ENCODE measurements at regions not wholly inside any gene's neighbourhood (a gene's known extent, or its start where the extent isn't known, plus 50 kb on each side); places are given as distances from the start of the nearest gene placed in this dataset.

DNA sequence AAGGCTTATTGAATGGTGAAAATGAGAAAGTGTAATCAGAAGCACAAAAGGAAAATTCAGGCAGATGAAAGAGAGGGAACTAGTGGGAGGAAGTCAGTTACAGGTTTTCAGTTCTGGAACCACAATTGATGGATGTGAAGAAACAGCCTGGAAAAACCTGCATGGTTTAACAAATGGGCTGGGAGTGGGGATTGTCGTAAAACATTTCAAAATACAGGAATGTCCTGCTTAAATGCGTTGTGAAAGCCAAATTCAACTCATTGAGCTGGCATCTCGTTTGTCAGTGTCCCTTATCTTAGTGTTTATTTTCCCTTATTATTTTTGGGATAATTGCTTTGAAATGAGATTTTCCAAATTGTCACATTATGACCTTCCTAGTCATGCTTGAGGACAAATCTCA lies 106.5 kb upstream of the RFC3 start:
- no peak for DNase-seq (ENCODE audit: low spot score)

DNA sequence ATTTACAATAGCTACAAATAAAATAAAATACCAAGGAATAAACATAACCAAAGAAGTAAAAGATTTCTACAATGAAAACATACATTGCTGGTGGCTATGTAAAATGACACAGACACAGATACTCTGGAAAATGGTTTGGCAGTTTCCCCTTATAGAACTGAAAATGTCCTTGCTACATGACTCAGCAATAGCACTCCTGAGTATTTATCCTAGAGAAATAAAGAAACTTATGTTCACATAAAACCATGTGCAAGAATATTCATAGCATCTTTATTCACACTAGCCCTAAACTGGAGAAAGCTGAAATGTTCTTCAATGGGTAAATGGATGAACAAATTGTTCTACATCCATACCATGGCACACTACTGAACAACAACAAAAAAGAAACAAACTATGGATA lies 100.2 kb upstream of the RFC3 start:
- no peak for DNase-seq (ENCODE audit: low spot score)

DNA sequence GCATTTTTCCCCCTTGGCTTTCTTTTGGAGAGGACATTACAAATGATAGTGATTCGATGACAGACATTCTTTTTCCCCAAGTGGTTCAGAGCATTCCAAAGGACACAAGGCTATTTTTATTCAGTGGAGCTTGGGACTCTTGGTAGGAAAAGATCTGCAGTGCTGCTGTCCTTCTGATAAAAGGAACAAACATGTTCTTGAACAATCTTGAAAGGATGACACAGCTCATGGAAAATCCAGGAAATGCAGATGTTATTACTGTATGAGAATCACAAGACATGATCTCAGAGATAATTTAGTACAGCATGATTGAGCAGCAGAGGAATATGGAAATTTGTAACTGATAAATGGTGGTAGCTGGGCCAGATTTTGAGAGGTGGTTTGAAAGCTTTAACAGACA lies 96.2 kb upstream of the RFC3 start:
- DNase-seq (ENCODE audit: low spot score) = no peak

DNA sequence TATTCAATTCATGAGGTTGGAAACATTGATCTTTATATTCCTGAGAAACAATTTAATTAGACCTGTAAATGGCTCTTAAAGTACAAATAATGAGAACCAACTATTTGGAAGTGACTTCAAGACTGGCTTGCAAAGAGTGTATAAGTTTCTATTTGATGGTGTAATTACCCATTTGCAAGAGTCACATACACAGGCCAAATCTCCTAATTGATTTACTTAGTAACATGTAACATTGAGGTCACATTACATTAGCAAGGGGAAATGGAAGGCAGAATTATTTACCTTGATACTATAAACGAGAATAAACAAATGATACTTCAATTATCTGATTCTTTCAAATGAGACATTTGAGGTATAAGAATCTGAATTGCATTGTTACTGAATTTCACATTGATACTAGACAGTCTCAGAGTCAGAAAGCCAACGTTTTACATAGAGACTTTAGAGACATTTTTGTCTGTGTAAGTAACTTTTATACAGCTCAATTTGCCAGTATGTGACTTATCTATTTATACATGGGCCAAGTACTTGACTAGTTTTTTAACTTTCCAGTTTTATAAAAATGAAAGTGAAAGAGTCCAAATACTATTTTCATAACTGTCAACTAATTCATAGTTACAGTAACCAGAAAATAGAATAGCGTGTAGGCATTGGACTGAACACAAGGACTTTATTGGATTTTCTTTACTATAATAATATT lies 95.6 kb upstream of the RFC3 start:
- DNase-seq (ENCODE audit: low spot score) = no peak

DNA sequence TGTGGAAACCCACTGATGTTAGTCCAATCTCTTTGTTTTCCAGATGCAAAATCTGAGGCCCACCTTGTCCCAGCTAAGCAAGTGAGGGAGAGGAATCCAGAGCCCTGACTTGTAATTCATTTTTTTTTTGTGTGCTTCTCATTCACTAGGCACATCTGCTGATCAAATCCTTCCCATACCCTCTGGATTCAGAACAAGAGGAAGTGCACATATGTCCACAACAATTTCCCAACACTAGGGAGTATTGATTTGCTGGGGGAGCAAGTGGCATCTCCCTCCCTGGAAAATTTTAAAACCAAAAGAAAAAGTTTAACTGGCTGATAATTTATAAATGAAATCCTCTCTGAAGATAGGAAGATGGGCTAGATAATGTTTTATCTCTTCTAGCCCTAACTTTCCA lies 94.6 kb upstream of the RFC3 start:
- DNase-seq (ENCODE audit: low spot score) = no peak

DNA sequence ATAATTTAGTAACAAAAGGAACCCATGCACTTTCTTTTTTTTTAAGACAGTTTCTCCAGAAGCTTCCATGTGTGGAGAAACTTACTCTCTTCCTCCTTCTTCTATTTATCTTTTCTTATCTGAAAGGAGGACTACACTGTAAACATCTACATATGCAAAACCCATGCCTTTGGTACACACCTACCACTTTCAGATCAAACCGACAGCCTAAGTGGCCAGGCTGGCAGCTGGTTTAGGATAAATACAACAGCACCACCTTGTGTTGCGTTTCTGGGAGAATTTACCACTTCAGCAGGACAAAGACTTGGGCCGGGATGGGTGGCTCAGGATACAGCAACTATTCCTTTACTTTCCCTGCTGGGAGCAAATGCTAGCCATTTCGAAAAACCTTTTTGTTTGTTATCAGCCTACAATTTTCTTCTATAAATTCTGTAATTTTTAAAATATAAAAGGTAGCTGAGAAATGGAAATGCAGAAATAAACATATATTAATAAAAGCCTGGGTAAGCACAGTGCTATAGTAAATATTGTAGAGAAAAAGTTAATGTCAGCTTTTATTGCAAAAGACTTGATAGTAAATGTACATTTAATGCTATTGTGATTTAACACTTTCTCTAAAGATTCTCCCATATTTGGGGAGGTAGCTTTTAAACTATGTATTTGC lies 94.0 kb upstream of the RFC3 start:
- DNase-seq (ENCODE audit: low spot score) = peak; percentile 18

DNA sequence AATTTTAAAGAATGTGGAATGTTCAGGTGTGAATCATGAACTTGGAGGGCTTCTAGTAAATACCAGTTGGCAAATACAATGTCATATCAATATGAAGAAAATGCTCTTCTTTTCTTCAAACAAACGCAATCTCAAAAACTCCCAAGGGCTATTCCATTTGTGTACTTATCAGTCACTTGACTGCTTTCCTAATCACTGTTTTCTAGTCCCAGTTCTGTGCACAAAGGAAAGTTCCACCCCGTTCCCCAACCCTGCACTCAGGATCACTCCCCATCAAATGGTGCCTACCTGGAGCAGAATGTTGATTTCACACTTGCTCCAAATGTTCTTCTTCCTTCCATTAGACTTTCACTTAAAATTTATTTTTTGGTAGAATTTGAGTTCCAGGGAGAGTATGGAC lies 92.6 kb upstream of the RFC3 start:
- DNase-seq (ENCODE audit: low spot score) = no peak

DNA sequence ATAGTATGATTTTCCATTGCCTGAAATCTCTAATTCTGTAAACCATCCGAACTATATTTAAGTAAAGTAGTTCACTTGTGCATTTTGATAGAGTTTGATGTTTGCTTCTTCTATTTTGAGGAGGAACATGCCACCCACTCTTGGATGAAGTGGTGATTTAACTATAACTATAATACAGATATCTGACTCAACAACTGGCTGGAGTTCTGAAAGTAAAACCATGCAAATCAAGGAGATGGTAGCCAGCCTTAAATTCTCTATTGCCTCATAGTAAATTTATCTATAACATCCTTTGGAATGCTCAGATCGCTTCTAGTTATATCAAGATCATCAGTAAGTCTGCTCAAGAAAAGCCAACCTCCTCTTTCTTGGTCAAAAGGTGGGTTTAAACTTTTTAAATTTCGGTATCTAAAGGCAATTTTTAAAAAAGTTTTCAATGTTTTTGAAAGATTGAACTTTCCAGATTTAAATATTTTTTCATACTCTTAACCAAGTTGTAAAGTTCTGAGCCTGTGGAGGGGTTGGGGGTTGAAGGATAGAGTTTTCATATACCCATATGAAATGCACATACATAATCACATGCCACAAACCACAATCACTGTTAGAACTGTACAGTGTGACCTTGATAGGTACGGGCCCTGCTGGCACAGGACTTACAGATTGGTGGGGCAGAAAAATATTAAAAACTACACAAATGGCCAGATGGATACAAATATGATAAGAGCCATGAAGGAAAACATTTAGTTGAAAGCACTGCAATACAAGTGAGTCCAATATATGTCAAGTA lies 90.5 kb upstream of the RFC3 start:
- no peak for DNase-seq (ENCODE audit: low spot score)

DNA sequence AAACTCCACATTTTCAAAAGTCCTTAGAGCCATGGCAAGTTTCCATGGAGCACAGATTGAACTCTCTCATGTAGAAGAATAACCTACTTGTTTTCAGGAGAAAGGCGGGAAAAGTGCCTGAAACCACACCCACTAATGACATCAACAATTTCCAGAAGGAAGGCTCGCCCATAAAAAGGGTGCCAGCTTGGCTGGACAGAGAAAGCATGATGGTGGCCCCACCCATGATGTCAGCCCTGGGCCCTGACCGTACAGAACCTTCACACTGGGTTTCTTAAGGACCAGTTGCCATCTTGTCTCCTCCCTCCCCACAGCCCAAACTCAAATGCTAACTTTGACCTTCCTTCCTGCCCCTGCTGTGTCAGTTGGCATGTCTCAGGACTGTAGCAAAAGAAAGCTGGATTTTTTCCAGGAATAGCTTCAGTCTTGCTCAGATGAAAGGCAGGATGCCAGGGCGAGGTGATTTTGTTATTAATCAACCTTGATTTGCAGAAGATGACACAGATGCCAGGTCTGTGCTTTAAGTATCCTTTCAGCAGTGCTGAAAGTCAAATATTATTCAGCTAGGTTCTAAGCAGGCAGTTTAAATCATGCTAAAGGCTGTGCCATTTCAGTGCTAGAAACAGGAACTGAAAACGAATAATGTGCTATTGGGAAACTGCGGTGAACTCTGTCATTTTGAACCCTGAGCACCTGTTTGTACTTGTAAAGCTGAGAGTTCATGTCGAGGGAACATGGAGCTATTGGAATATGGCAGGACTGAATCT lies 89.5 kb upstream of the RFC3 start:
- no peak for DNase-seq (ENCODE audit: low spot score)

DNA sequence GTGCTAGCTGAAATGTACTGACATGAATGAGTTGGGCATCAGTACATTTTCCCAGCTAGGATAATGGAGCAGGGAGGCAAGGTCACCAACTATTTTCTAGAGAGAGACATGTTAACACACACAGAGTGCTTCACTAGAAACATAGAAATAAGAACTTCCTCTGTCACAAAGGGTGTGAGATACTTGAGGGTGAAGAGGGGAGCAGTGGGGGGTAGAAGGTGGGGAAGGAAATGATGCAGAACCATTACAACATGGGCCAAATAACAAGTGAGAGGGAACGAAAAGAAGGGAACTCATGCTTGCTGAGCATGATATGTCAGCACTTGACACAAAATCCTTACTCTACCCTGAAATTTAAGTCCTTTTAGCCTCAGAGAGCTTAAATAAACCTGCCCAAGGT lies 87.8 kb upstream of the RFC3 start:
- no peak for DNase-seq (ENCODE audit: low spot score)

DNA sequence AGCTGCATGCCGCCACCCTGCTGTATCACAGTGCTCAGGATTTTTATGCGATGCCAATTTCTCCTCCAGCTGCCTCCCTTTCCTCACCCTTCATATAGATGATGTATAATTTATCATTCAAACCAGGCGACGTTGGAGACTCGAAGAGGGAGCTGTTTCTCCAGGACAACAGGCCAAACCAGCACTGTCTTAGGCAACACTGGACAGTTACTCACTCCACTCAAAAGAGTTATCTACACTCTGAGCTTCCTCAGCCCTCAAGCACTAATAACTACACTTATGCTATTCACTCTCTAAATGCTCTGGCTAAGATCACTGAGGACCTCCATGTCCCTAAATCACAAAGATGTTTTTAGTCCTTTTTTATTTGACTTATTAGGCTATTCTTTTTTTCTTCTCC lies 87.3 kb upstream of the RFC3 start:
- DNase-seq (ENCODE audit: low spot score) = no peak

DNA sequence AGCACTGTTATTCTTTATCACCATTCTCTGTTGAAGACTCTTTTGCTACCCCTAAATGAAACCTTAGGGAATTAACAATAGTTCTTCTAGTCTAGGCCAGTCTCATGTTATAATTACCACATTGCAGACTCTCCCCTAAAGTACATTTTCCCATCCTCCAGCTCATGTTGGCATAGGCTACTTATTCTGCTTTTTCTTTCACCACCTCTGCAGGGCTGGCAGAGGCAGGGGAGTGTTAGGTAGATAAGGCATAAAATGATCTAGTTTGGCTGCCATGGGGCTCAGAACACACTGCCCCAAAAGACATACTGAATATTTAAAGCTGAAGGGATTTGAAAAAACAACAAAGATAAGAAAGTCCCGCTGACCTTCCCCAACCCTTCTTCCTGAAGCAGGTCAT lies 82.7 kb upstream of the RFC3 start:
- no peak for DNase-seq (ENCODE audit: low spot score)

DNA sequence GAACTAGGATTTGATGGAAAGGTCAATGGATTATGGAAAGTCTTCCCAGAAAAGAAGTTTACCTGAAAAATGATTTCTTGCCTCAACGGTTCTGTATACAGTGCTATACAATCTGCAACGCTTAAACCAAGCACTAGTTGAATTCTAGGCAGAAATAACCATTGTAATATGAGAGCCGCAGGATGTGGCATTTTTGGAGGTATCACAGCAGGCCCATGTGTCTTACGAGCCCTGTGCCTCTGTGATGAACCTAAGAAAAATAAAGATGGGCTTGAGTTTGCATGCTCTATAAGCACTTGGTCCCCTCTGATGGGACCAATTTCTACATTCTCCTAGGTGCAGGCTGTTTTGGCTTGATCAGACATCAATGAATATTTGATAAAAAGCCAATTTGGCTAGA lies 78.7 kb upstream of the RFC3 start:
- DNase-seq (ENCODE audit: low spot score) = no peak

DNA sequence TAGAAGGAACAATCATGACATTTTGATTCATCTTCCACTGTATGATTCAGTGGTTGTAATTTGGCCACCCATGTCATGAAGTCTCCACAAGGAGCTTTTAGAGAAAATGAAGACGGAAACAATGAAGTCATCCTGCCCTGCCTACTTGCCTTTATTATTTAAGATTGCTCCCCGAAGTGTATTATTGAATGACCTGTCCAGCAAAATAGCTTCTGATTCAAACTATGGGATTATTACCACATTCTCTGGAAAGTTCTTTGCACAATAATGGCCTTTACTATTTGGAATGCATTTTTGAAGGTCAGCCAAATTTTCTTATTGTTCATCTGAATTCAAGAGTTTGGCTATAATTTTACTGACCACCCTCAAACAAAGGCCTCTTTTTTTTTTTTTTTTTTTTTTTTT lies 77.8 kb upstream of the RFC3 start:
- no peak for DNase-seq (ENCODE audit: low spot score)

DNA sequence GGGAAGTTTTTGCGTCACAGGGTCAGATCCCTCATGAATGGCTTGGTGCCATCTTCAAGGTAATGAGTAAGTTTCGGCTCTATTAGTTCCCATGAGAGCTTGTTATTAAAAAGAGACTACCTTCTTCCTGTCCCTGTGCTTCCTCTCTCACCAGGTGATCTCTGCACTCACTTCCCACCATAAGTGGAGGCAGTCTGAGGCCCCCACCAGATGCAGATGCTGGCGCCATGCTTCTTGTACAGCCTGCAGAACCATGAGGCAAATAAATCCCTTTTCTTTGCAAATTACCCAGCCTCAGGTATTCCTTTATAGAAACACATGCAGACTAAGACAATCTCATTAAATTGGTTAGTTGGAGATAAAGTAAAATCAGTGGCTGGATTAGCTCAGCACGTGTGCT lies 75.6 kb upstream of the RFC3 start:
- DNase-seq (ENCODE audit: low spot score) = no peak

DNA sequence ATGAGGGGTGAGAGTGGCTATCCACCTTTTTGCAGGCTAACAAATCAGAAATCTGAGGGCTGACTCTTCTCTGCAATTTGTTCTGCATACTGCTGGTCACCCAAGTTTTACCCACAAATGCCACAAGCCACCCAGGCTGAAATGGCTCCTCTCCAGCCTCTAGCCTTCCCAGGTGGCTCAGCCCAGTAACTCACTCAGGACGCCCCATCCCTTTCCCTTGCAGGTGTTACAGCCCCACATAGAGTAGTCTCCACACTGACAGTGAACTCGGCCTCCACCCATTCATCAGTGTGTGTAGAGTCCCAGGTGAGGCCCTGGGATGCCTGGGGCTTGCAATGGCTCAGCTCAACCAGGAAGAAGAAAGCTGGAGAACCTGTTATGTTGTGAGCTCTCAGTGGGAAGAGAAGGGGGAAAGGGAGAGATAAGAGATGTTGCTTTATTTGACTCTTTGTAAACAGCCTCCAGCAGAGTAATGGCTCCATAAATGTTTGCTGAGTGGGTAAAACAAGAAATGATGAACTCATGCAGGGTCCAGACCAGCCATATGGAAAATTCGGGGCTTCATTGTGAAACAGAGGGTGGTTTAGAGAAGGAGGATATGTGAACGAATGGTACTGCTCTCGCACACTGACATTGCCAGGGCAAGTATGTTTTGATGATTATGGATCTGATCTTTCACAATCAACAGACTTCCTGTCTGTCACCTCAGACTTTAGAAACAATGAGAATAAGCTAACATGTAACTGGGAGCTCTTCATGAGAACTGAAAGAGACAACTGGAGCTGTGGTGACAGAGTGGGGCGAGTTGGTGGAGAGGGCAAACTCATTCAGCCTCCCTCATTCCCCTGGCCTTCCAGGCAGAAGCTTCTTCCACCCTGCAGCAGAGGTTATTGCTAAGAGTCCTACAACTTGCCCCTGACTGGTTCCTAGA lies 74.2 kb upstream of the RFC3 start:
- DNase-seq (ENCODE audit: low spot score) = no peak

DNA sequence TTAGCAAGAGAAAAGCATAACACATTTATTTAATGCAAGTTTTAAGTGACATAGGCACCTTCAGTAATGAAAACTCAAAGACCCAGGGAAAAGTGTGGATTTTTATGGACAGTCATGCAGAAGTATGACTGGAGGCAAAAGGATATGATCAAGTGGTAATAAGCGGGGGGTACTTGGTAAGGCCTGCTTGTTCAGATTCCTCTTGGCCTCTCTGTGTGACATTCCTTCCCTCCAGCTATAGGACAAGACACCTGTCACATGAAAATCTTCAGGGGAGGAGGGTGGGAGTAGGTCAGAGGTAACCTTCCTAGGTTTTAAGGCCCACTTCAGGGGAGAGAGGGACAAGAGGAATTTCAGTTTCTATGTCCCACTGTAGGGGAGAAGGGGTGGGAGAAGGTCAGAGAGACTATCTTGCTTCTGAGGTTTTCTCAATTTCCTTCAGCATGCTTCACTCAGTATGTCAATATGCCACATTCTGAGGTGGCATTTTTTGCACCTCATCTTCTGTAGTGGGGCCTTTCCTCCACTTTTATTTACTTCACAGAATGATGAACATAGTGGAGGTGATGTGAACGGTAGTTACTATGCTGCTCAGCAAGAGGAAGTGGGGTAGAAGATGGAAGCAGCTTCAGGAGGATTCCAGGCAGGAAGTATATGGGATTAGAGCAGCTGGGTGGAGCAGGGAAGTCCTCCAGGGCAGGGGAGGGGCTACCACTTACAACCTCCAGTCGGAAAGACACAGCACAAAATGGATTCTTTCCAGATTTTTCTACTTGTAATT lies 73.2 kb upstream of the RFC3 start:
- DNase-seq (ENCODE audit: low spot score) = no peak

DNA sequence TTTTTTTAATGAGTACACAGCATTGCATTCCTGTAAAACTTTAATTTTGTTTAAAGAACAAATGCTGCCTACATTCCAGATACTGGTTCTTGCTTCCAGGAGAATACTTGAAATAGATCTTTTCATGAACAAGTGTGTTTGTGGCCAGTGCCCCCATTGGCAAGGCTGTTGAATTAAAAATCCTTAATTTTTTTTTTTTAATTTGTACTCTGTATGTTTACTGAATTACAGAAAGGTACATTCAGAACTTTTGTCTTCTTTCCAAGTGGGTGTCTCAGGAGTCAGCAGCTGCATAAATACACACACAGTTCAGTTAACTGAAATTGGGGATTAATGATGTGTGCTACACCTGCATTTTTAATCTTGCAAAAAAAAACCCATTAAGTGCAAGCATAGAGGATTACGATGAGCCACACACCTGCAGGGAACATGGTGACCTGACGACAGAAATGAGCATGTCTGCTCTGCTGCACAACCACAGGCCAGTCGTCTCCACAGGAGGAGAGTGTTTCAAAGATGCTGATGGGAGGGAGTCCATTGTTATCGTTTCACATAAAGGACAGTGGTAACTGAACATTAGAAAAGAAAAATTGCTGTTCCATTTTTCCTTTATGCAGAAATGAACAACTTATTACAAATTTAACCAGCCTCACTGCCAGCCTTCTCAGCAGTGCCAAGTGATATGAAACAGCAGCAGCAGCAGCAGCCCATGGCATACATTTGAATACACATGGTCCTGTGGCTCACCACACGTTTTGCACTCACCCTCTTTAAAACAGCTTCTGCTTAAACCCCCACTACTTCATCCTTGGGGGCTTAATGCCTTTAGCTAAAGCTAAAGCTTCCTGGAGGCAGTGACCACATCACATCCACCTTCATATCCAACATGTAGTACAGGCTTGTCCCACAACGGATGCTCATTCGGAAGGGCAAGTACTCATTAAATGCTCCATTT lies 72.3 kb upstream of the RFC3 start:
- DNase-seq (ENCODE audit: low spot score) = no peak

DNA sequence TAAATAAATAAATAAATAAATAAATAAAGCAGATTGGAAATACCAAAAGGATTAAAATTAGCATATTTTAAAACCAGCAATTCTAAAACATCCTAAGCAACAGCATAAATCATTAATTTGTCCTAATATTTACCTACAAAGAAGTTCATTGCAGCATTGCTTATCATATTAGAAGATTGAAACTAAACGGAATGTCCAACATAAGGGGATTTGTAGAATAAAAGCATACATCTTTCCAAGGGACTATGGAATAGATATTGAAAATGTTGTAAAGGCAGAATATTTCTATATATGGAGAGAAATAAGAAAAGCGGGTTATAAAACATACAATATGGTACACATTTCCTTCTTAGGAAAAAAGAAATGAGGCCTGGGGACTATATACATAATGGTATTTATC lies 71.1 kb upstream of the RFC3 start:
- DNase-seq (ENCODE audit: low spot score) = no peak

DNA sequence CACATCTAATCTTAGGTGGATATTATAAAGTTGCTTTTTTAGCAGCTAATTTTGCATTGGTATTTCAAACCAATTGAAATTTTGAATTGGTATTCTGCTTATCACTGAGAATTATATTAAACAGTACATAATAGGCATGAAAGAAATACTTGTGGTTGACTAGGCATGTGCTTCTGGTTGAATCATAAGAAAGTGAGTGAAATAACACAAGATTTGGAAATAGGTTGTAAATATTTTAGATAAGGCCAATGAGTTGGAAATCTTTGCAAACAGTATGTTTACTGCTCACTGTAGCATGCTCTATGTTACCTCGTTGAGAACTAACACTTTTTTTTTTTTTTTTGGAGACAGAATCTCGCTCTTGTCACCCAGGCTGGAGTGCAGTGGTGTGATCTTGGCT lies 66.8 kb upstream of the RFC3 start:
- DNase-seq (ENCODE audit: low spot score) = no peak
